Omental fat pad (tissue), 3 donors: ENCODE measurements at regions not wholly inside any gene's neighbourhood (a gene's known extent, or its start where the extent isn't known, plus 50 kb on each side); places are given as distances from the start of the nearest gene placed in this dataset.

ENCODE experiments used
- ATAC-seq: fragments of 150-250 bp; one replicate; pipeline ENCODE4 v1.9.1; 2016; ENCODE audit warnings: mild to moderate bottlenecking, moderate library complexity; ENCODE audit not compliant: low FRiP score
- DNase-seq: peaks from one replicate; pipeline ENCODE4 v3.0.0-alpha.2; 2019; ENCODE audit warnings: low spot score
- TF ChIP-seq, protein P1 (sequence below), 3 donors: fragments of 450-650 bp; IDR thresholded peaks; one replicate each; pipeline ENCODE4 v1.5.1; 2016 to 2017; ENCODE audit warnings: antibody characterized with exemption in 3 of 3, mild to moderate bottlenecking in 3 of 3, moderate library complexity in 2 of 3

DNA sequence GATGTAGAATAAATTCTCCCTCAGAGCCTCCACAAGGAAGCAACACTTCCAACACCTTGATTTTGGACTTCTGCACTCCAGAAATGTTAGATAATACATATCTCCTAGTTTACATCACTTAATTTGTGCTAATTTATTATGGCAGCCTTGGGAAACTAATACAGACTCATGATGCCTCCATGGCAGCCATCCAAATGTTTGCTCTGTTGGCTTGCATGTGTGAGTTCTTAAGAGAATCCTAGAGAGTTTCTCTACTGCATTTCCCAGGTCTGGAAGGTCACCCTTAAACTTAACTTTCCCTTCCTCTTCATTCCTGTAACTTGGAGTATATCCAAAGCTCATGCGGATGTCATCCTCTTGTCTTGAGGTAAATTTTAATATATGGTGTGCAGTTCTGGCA lies 956.1 kb downstream of the ADGRL3 start:
- ATAC-seq = no peak
- TF ChIP-seq, protein P1, sequence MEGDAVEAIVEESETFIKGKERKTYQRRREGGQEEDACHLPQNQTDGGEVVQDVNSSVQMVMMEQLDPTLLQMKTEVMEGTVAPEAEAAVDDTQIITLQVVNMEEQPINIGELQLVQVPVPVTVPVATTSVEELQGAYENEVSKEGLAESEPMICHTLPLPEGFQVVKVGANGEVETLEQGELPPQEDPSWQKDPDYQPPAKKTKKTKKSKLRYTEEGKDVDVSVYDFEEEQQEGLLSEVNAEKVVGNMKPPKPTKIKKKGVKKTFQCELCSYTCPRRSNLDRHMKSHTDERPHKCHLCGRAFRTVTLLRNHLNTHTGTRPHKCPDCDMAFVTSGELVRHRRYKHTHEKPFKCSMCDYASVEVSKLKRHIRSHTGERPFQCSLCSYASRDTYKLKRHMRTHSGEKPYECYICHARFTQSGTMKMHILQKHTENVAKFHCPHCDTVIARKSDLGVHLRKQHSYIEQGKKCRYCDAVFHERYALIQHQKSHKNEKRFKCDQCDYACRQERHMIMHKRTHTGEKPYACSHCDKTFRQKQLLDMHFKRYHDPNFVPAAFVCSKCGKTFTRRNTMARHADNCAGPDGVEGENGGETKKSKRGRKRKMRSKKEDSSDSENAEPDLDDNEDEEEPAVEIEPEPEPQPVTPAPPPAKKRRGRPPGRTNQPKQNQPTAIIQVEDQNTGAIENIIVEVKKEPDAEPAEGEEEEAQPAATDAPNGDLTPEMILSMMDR (IDR thresholded peaks at IDR 0.05) = no peak

GRCh38 chr4:62145276-62145675 lies 945.1 kb downstream of the ADGRL3 start:
- ATAC-seq (no peak), DNase-seq (no peak)
- TF ChIP-seq, protein P1 (IDR thresholded peaks at IDR 0.05) = no peak

More for the DNA sequence above, 956.1 kb downstream of the ADGRL3 start:
- no peak for DNase-seq

- no peak for ATAC-seq
- no peak for DNase-seq
- TF ChIP-seq, protein P1 (IDR thresholded peaks at IDR 0.05) = no peak
These were observed 944.3 kb downstream of the ADGRL3 start for GRCh38 chr4:62144431-62144830.

DNA sequence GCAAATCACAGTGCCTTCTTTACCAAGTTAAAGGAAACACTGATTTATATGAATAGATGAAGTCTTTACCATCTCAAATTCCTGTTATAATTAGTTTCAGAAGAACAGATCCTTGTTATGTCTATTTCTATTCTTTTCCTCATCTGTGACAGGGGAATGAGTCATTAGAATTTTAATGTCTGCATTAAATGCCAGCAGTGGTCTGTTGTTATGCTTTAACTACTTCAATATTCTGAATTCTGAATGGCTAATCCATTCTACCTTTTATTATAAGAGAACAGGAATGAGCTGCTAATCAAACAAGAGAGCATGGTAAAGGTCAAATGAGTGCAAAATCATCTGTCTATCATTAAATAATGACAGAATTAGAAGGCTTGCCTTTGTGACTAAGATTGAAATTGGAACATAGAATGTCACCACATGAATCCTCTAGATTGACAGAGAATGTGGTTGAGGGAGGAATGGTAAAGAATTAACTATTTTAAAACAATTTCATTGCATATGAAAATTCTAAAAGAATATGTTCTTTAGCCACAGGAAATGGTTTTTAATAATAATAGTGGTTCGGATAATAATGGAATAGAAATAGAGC lies 935.5 kb downstream of the ADGRL3 start:
- TF ChIP-seq, protein P1 (IDR thresholded peaks at IDR 0.05) = no peak
- DNase-seq = no peak
- no peak for ATAC-seq

GRCh38 chr4:62133977-62134376 lies 933.9 kb downstream of the ADGRL3 start:
- TF ChIP-seq, protein P1 (IDR thresholded peaks at IDR 0.05) = no peak
- no peak for DNase-seq
- ATAC-seq = no peak

DNA sequence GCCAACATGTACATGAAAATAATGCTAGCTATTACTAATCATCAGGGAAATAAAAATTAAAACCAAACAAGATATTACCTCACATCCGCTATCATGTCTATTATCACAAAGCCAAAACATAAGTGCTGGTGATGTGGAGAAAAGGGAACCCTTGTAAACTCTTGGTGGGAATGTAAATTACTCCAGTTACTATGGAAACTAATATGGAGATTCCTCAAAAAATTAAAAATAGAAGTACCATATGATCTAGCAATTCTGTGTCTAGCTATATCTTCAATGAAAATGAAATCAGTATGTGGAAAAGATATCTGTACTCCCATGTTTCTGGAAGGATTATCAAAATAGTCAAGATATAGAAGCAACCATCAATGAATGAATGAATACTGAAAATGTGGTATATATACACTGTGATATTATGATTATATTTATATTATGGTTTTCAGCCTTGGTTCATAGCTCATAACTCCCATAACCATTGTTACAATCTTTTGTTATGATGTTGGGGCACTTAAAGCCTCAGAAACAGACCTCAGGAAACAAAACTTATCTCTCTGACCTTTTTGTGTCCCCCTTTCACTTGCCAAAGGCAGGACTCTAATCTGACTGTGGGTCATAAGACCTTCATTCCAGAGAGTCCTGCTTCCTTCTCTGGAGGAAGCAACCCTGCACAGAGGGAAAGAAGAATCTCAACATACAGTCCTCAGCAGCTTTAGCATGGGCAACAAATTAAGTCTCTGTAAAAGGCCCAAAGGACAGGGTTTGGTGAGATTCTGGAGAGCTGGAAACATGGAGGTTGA lies 933.2 kb downstream of the ADGRL3 start:
- TF ChIP-seq, protein P1 (IDR thresholded peaks at IDR 0.05) = no peak
- DNase-seq (no peak), ATAC-seq (no peak)

- ATAC-seq (no peak), DNase-seq (no peak)
- TF ChIP-seq, protein P1 (IDR thresholded peaks at IDR 0.05) = no peak
These were observed 930.9 kb downstream of the ADGRL3 start for GRCh38 chr4:62131049-62131448.
